Stomach (tissue), 4 donors: ENCODE measurements at regions not wholly inside any gene's neighbourhood (a gene's known extent, or its start where the extent isn't known, plus 50 kb on each side); places are given as distances from the start of the nearest gene placed in this dataset.

Experiments
- CTCF ChIP-seq, 7 experiments: fragments of 450-650 bp in 4 of 7; fragments of 200-600 bp in 3 of 7; sonication (generic) in 3 of 7; IDR thresholded peaks; one replicate each; pipeline ENCODE4 v1.5.1; 2016 to 2019; ENCODE audit warnings: antibody characterized with exemption in 7 of 7, control low read depth in 2 of 7, mild to moderate bottlenecking in 1 of 7
- EP300 ChIP-seq: sonication (generic); formaldehyde crosslinking; IDR thresholded peaks from one replicate; pipeline ENCODE4 v1.6.1; 2017; ENCODE audit warnings: antibody characterized with exemption
- POLR2A ChIP-seq, 4 donors: fragments of 450-650 bp; IDR thresholded peaks; one replicate each; pipeline ENCODE4 v1.6.1; 2016; ENCODE audit warnings: antibody characterized with exemption in 4 of 4, control low read depth in 2 of 4, mild to moderate bottlenecking in 1 of 4, moderate library complexity in 1 of 4

GRCh38 chr11:27812341-27812740 is 112.1 kb upstream of the BDNF start:
- TF ChIP-seq CTCF (IDR thresholded peaks at IDR 0.05): no peak
- TF ChIP-seq EP300: no peak
- TF ChIP-seq POLR2A (IDR thresholded peaks at IDR 0.05): no peak
